K562 (cell line): ENCODE measurements at regions not wholly inside any gene's neighbourhood (a gene's known extent, or its start where the extent isn't known, plus 50 kb on each side); places are given as distances from the start of the nearest gene placed in this dataset.

ENCODE experiments used
- EP300 ChIP-seq: IDR thresholded peaks from 2 replicates; pipeline ENCODE4 v1.6.1; 2012; ENCODE audit warnings: low read length, improper control_type of control experiment
- ETS2 ChIP-seq: IDR thresholded peaks from 2 replicates; pipeline ENCODE4 v1.6.1; 2016; ENCODE audit warnings: borderline replicate concordance, missing genetic modification characterization, mild to moderate bottlenecking, moderate library complexity, missing compliant biosample characterization; ENCODE audit not compliant: poor library complexity, severe bottlenecking
- EZH2 ChIP-seq: IDR thresholded peaks from 2 replicates; pipeline ENCODE4 v1.6.1; 2012; ENCODE audit warnings: low read depth, mild to moderate bottlenecking, inconsistent platforms, low read length, borderline replicate concordance
- KLF13 ChIP-seq: fragments of 450-650 bp; IDR thresholded peaks from 2 replicates; pipeline ENCODE4 v1.6.1; 2016; ENCODE audit warnings: missing genetic modification characterization, low read depth, mild to moderate bottlenecking, missing compliant biosample characterization, moderate library complexity, borderline replicate concordance
- KLF16 ChIP-seq: IDR thresholded peaks from 2 replicates; pipeline ENCODE4 v1.6.1; 2016; ENCODE audit warnings: antibody characterized with exemption
- MAFK ChIP-seq: IDR thresholded peaks from 2 replicates; pipeline ENCODE4 v1.6.1; 2011; ENCODE audit warnings: low read length, improper control_type of control experiment
- MYNN ChIP-seq, 2 experiments: sonication (generic); formaldehyde crosslinking in 1 of 2; IDR thresholded peaks; 2 replicates each; pipeline versions ENCODE4 v1.5.0 to v1.6.1; 2016 to 2020; ENCODE audit warnings: antibody characterized with exemption in 1 of 2, missing genetic modification reagents in 1 of 2
- RFX5 ChIP-seq: IDR thresholded peaks from 2 replicates; pipeline ENCODE4 v1.6.1; 2011; ENCODE audit warnings: low read depth, mild to moderate bottlenecking, improper control_type of control experiment, low read length
- ZNF57 ChIP-seq: fragments of 450-650 bp; formaldehyde crosslinking; IDR thresholded peaks from 2 replicates; pipeline ENCODE4 v1.4.0; 2020; ENCODE audit warnings: mild to moderate bottlenecking, moderate library complexity
- TF ChIP-seq, protein P1 (sequence below): fragments of 450-650 bp; formaldehyde crosslinking; IDR thresholded peaks from 2 replicates; pipeline ENCODE4 v1.4.0; 2022; ENCODE audit warnings: missing genetic modification characterization
- TF ChIP-seq, protein P2 (sequence below), 2 experiments: fragments of 450-650 bp; formaldehyde crosslinking in 1 of 2; IDR thresholded peaks; 2 replicates each; pipeline versions ENCODE4 v1.4.0 to v1.6.1; 2014 to 2020; ENCODE audit warnings: mild to moderate bottlenecking in 2 of 2, borderline replicate concordance in 1 of 2, low read depth in 1 of 2
- TF ChIP-seq, protein P3 (sequence below): sonication (generic); formaldehyde crosslinking; IDR thresholded peaks from 2 replicates; pipeline ENCODE4 v1.8.1; 2023; ENCODE audit warnings: mild to moderate bottlenecking, missing genetic modification reagents
- TF ChIP-seq, protein P4 (sequence below): IDR thresholded peaks from 3 replicates; pipeline ENCODE4 v1.6.1; 2011; ENCODE audit warnings: borderline replicate concordance, mild to moderate bottlenecking; ENCODE audit not compliant: insufficient read length, insufficient read depth

DNA sequence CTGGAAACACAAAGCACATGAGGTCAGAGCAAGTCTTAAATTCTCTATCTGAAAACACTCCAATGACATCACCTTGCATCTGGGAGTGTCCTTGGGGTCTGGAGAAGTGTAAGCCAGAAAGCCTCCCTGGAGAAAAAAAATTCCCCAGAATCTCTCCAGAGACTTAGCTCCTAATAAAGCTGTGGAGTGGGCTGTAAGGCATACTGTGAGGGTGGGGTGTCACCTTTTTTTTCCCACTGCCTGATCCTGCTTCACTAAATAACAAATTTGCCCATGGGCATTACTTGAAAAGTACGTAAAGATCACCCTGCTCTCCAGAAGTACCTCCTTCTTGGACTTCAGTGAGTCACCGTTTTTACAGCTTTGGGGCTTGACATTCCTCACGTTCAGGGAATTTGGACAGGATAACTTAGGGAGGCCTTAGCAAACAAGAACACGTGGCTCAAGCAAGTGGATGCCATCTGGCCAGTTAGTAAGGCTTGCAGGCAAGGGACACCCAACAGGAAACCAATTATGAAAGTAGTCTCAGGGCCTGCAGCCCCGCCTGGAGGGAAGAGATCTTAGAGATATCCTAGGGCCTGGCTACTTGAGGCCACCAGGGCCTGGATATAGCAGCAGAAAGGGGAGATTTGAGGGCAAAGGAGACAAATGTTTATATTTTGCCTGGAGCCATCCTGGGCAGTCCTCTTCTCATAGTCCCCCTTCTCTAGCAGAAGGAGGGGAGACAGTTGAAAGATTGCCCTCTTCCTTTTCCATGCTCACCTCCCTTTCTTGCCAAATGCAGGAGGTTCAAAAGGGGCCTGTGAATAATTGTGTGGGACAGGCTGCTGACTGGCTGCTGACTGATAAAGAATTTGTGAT, 60.1 kb upstream of the PLAC1 start:
- TF ChIP-seq ZNF57 (CRISPR knock-in tag) (no peak), KLF13 (tag) (no peak), EP300 (no peak), MAFK (no peak), RFX5 (no peak), KLF16 (no peak), ETS2 (no peak), MYNN (IDR thresholded peaks at IDR 0.05) (no peak), MYNN (CRISPR knock-in tag; IDR thresholded peaks at IDR 0.05) (no peak), EZH2 (no peak)
- TF ChIP-seq, protein P1, sequence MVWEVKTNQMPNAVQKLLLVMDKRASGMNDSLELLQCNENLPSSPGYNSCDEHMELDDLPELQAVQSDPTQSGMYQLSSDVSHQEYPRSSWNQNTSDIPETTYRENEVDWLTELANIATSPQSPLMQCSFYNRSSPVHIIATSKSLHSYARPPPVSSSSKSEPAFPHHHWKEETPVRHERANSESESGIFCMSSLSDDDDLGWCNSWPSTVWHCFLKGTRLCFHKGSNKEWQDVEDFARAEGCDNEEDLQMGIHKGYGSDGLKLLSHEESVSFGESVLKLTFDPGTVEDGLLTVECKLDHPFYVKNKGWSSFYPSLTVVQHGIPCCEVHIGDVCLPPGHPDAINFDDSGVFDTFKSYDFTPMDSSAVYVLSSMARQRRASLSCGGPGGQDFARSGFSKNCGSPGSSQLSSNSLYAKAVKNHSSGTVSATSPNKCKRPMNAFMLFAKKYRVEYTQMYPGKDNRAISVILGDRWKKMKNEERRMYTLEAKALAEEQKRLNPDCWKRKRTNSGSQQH (CRISPR knock-in tag) = no peak
- TF ChIP-seq, protein P2, sequence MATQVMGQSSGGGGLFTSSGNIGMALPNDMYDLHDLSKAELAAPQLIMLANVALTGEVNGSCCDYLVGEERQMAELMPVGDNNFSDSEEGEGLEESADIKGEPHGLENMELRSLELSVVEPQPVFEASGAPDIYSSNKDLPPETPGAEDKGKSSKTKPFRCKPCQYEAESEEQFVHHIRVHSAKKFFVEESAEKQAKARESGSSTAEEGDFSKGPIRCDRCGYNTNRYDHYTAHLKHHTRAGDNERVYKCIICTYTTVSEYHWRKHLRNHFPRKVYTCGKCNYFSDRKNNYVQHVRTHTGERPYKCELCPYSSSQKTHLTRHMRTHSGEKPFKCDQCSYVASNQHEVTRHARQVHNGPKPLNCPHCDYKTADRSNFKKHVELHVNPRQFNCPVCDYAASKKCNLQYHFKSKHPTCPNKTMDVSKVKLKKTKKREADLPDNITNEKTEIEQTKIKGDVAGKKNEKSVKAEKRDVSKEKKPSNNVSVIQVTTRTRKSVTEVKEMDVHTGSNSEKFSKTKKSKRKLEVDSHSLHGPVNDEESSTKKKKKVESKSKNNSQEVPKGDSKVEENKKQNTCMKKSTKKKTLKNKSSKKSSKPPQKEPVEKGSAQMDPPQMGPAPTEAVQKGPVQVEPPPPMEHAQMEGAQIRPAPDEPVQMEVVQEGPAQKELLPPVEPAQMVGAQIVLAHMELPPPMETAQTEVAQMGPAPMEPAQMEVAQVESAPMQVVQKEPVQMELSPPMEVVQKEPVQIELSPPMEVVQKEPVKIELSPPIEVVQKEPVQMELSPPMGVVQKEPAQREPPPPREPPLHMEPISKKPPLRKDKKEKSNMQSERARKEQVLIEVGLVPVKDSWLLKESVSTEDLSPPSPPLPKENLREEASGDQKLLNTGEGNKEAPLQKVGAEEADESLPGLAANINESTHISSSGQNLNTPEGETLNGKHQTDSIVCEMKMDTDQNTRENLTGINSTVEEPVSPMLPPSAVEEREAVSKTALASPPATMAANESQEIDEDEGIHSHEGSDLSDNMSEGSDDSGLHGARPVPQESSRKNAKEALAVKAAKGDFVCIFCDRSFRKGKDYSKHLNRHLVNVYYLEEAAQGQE (IDR thresholded peaks at IDR 0.05; ENCODE audit: borderline replicate concordance) = peak; percentile 28; the same call in 1 of the 2 replicates
- TF ChIP-seq, protein P2 (CRISPR knock-in tag; IDR thresholded peaks at IDR 0.05; ENCODE audit: low read depth) = no peak
- TF ChIP-seq, protein P3, sequence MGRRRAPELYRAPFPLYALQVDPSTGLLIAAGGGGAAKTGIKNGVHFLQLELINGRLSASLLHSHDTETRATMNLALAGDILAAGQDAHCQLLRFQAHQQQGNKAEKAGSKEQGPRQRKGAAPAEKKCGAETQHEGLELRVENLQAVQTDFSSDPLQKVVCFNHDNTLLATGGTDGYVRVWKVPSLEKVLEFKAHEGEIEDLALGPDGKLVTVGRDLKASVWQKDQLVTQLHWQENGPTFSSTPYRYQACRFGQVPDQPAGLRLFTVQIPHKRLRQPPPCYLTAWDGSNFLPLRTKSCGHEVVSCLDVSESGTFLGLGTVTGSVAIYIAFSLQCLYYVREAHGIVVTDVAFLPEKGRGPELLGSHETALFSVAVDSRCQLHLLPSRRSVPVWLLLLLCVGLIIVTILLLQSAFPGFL (CRISPR knock-in tag) = no peak
- TF ChIP-seq, protein P4, sequence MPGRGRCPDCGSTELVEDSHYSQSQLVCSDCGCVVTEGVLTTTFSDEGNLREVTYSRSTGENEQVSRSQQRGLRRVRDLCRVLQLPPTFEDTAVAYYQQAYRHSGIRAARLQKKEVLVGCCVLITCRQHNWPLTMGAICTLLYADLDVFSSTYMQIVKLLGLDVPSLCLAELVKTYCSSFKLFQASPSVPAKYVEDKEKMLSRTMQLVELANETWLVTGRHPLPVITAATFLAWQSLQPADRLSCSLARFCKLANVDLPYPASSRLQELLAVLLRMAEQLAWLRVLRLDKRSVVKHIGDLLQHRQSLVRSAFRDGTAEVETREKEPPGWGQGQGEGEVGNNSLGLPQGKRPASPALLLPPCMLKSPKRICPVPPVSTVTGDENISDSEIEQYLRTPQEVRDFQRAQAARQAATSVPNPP = no peak
